Activated CD4-positive, alpha-beta T cell treated with anti-CD3 and anti-CD28 coated beads, Interleukin-2, amount 50 U/mL, for 1 hour (primary cell): ENCODE measurements at regions not wholly inside any gene's neighbourhood (a gene's known extent, or its start where the extent isn't known, plus 50 kb on each side); places are given as distances from the start of the nearest gene placed in this dataset.

ENCODE experiments used
- DNase-seq: peaks from one replicate; pipeline ENCODE4 v3.0.0-alpha.2; 2020

- DNase-seq, result no peak
Observed at GRCh38 chr5:7036192-7036835, 323.1 kb downstream of the TENT4A start.

DNA sequence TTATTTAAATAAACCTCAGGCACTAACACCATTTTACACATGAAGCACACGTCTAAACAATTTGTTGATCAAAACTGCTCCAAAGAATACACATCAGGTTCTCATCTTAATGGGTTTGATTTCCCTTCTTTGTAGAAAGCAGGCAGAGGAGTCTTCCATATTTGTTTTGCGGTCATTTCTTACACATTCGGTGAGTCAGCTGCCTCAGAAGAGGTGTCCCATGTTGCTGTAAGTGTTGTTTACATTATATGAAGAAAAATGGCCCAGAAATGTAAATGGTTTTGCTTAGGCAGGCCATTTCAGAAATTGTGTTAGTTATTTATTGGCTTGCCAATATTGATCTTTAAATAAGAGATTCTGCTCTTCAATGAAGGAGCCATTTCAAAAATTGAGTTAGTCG, 325.8 kb downstream of the TENT4A start:
- DNase-seq, result no peak

GRCh38 chr5:7040111-7040510, 326.9 kb downstream of the TENT4A start:
- no peak for DNase-seq

DNA sequence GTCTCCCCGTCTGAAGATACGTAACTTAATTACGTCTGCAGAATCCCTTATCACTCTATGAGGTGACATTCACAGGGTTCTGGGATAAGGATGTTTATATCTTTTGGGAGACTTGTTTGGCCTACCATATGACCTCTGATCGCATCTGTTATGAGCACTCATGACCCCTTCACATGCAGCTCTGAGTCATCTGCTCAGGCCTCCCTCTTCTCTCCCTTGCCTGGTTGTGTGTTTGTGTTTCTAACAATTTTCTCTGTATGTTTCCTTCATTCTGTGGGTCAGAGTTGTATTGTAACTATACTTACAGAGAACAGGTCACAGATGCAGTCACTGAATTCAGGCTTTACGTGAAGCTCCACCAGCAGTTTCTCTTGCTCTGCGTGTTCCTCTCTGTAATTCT, 330.6 kb downstream of the TENT4A start:
- DNase-seq, result no peak

DNA sequence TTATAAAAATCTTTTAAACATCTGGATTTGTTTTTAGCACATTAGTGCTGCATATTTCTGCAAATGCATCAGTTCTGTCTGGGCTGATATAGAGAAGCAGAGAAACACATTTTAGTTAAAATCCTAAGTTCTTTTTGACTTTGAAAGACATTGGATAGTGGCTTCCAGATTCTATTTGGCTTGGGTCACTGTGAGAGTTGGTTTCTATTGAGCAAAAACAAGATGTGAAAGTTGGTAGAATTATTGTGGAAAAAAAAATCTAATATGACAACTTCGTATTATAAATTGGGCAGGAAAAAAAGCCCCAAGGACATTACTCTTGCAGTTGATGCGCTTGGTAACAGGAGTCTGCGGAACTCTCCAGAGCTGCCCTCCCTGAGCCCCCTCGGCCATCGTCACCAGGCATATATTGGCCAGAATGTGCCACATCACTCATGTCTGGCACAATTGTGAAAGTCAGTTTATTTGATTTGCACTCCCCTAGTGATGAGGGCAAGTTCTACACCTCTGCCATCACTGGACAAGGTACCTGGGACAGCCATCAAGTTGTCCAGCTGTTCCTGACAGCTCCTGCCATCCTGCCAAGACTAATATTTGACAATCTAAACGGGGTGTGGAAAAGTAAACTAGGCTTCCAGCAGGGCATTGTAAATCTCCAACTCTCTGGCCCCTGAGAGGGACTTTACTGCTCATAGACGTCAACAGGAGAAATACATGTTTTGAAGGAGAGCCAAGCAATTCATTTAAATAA, 334.5 kb downstream of the TENT4A start:
- DNase-seq, result no peak

GRCh38 chr5:7050986-7051385, 337.8 kb downstream of the TENT4A start:
- no peak for DNase-seq

DNA sequence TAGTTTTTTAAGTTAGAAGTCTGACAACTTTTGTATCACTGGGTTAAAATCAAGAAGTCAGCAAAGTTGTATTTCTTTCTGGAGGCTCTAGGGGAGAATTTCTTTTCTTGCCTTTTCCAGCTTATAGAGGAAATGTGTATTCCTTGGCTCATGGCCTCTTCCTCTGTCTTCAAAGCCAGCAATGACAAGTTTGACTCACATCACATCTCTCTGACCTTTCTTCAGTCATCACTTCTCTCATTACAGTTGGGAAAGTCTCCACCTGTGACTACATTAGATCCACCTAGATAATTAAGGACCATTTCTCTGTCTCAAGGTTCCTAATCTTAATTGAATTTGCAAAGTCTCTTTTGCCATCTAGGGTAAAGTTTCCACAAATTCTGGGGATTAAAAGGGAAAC, 339.9 kb downstream of the TENT4A start:
- DNase-seq, result no peak

DNA sequence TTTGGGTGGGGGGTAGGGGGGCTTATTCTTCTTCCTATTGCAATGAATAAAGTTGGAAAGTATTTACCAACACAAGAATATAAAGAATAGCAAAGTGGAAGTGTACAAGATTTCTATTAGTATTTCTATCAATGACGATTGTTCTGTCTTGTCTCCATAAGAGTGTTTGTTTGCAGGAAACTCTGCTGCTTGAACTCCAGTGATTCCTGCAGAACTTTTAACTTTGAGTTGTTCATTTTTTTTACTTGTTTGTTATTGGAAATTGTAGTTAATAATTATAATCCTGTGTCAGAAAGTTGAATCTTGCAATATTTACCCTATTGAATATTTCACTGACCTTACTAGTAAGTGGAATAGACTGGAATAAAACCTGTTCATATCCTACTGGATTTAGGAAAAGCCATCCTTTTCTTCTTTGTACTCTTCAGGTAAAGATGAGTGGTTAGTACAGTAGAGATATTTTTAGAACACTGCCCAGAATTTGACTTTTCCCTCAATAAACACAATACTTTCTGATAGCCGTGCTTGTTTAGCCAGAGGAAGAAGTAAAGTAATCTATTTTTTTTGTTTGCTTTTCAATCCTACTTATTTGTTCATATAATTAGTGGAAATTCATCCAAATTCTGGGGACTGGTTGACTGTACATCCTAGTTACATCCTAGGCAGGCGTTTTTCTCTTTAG, 340.4 kb downstream of the TENT4A start:
- no peak for DNase-seq

GRCh38 chr5:7066471-7067235, 329.3 kb upstream of the ADCY2 start:
- no peak for DNase-seq

DNA sequence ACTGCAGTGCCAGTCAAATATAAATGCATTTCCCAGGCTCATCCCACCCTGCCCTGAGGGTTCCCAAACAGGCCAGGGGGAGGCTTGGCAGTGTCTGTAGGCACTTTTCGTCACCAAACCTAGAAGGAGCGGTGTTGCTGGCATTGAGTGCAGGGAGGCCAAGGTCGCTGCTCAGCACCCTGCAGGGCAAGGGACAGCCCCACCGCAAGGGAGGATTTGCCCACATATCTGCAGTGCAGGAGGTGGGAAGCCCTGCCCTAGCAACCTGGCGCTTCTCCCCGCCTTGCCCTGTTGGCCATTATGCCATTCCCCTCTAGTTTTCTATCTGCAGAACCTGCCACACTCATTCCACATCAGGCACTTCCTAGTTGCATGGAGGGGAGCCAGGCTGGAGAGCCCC, 327.8 kb upstream of the ADCY2 start:
- DNase-seq, result no peak

- no peak for DNase-seq
Observed at GRCh38 chr5:7068899-7069298, 327.0 kb upstream of the ADCY2 start.

DNA sequence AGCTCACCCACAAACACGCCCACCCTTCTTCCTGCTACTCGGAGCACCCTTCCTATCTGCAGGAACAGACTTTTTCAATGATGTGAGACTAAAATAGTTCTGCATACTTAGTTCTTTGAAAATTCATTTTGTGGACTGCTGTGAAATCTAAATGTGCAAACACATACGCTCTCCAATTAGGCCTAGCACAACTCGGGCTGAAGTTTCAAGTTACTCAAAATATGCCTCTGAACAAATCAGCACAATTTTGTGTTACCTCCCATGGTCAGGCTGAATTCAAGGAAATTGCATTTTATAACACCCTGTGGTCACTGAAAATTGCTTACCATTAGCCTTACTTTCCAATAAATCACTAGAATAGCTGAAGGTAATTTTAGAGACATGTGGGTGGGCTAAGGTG, 323.8 kb upstream of the ADCY2 start:
- no peak for DNase-seq

DNA sequence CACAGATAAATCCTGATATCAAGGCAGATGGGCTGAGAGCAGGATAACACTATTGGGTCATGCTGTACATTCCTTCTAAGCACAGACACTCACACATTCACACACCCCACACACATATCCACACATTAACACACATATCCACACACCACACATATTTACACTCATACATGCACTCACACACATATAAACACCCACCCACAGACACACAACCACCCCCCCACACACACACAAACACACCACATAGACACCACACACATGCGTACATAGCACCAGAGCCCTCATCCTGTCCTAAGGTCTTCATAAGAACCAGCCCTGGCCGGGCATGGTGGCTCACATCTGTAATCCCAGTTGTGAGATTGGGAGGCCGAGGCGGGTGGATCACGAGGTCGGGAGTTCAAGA, 322.3 kb upstream of the ADCY2 start:
- no peak for DNase-seq

DNA sequence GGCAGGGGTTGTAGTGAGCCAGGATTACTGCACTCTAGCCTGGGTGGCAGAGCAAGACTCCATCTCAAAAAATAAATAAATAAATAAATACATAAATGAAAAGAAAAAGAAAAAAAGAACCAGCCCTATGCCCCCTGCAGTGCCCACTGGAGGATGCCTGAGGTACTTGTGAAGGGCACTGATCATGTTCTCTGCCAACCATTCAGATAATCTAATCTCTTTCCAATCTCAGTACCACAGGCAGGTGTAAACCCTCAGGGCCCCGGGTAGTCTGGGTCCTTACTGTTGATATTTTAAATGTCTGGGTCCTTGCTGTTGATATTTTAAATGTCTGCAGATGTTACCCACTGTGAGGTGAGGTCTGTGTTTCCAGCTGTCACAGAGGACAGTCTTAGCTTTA, 321.8 kb upstream of the ADCY2 start:
- DNase-seq, result no peak

- no peak for DNase-seq
Observed at GRCh38 chr5:7075470-7075869, 320.5 kb upstream of the ADCY2 start.

DNA sequence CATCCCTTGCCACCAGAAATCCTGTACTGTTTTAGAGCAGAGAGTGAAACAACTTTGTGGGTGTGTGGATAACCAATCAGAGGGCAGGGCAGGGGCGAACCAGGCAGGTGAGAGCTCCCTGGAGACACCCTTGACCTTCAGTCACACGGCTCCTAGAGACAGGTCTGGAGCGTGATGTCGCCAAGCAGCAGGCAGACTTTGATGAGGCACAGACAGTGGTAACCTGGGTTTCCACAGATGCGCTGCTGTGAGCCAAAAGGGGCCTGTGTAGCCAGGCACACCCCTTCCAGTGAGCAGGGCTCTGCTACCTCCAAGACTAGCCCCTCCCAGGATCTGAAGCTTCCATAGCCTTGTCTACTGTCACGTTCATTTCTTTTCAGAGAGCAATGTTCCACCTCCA, 317.8 kb upstream of the ADCY2 start:
- no peak for DNase-seq

GRCh38 chr5:7078901-7079300, 317.0 kb upstream of the ADCY2 start:
- DNase-seq, result no peak

DNA sequence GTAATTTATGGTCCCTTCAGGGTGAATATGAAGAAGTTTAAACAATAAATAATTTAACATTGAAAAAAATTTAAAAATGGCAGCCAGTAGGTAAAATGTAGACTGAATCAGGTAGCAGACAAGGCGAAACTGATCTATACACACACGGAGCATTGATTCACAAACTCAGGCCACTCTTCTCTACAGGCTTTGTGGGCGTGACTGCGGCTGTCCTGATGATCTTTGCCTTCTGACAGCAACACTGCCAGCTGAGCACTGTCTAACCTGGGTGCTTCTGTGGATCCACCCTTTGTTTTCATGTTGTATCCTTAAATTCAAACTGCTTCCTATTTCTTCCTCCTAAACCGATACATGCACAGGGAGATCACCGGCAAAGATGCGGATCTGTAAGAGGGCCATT, 315.4 kb upstream of the ADCY2 start:
- DNase-seq, result no peak

- DNase-seq, result no peak
Observed at GRCh38 chr5:7087719-7088297, 308.1 kb upstream of the ADCY2 start.

DNA sequence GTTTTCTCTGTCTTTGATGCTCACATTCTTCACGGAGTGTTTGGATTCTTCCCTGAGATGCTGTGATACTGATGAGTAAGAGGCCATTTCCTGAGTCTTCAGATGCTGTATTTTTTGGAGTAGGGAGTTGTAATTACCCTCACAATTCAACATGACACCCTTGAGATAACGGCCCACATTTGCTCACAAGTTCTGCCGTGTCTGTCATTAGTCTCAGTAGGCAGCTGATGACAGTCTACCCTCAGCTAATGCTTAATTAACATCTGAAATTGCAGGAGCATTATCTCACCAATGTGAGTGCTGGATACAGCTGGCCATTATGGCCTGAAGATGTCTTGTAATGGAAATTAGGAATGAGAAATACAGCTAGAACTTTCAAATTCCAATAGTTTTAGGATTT, 307.1 kb upstream of the ADCY2 start:
- DNase-seq, result no peak

- DNase-seq, result no peak
Observed at GRCh38 chr5:7094626-7095025, 301.3 kb upstream of the ADCY2 start.

- no peak for DNase-seq
Observed at GRCh38 chr5:7096294-7096693, 299.6 kb upstream of the ADCY2 start.

GRCh38 chr5:7105358-7105757, 290.6 kb upstream of the ADCY2 start:
- no peak for DNase-seq
